ENCODE measurements at regions not wholly inside any gene's neighbourhood (a gene's known extent, or its start where the extent isn't known, plus 50 kb on each side); places are given as distances from the start of the nearest gene placed in this dataset.

GRCh38 chr2:133657591-133657990 is 89.3 kb upstream of the NCKAP5 start:
- DNase-seq (ENCODE audit: extremely low spot score) = no peak
- POLR2A ChIA-PET = no interaction called here
- CTCF ChIA-PET = no interaction called here
- TF ChIP-seq FOXA1 (IDR thresholded peaks at IDR 0.05) = no peak
- TF ChIP-seq BHLHE40 (IDR thresholded peaks at IDR 0.05; ENCODE audit: borderline replicate concordance) = no peak
- TF ChIP-seq HDGF (IDR thresholded peaks at IDR 0.05; ENCODE audit: borderline replicate concordance) = no peak
- no peak for TF ChIP-seq L3MBTL2 (conservative IDR thresholded peaks at IDR 0.05)
- no peak for TF ChIP-seq ARNT (IDR thresholded peaks at IDR 0.05)
- TF ChIP-seq TARDBP (IDR thresholded peaks at IDR 0.05) = no peak
- TF ChIP-seq FOXM1 (IDR thresholded peaks at IDR 0.05; ENCODE audit: borderline replicate concordance) = no peak
- no peak for TF ChIP-seq FOXK2 (IDR thresholded peaks at IDR 0.05)
- TF ChIP-seq ELF4 (IDR thresholded peaks at IDR 0.05) = no peak
- TF ChIP-seq NFRKB (IDR thresholded peaks at IDR 0.05) = no peak
- TF ChIP-seq SUZ12 (IDR thresholded peaks at IDR 0.05) = no peak

- TF ChIP-seq SP1 (IDR thresholded peaks at IDR 0.05) (no peak), ZNF384 (IDR thresholded peaks at IDR 0.05) (no peak), FOXA1 (IDR thresholded peaks at IDR 0.05) (no peak), ELF4 (IDR thresholded peaks at IDR 0.05) (no peak), L3MBTL2 (conservative IDR thresholded peaks at IDR 0.05) (no peak), FOXM1 (IDR thresholded peaks at IDR 0.05; ENCODE audit: borderline replicate concordance) (no peak), LEF1 (IDR thresholded peaks at IDR 0.05; ENCODE audit: borderline replicate concordance) (no peak), PKNOX1 (IDR thresholded peaks at IDR 0.05) (no peak), ARNT (IDR thresholded peaks at IDR 0.05) (no peak)
- CTCF ChIA-PET = no interaction called here
- POLR2A ChIA-PET = no interaction called here
- no peak for DNase-seq (ENCODE audit: extremely low spot score)
Observed at GRCh38 chr2:133658020-133658903, 90.0 kb upstream of the NCKAP5 start.

GRCh38 chr2:133660510-133660909 is 92.2 kb upstream of the NCKAP5 start:
- POLR2A ChIA-PET = no interaction called here
- TF ChIP-seq NFRKB (IDR thresholded peaks at IDR 0.05) = no peak
- no peak for TF ChIP-seq L3MBTL2 (conservative IDR thresholded peaks at IDR 0.05)
- no peak for TF ChIP-seq TARDBP (IDR thresholded peaks at IDR 0.05)
- no peak for TF ChIP-seq ELF4 (IDR thresholded peaks at IDR 0.05)
- TF ChIP-seq ZNF384 (IDR thresholded peaks at IDR 0.05) = no peak
- TF ChIP-seq HDGF (IDR thresholded peaks at IDR 0.05; ENCODE audit: borderline replicate concordance) = no peak
- no peak for TF ChIP-seq CTBP1 (IDR thresholded peaks at IDR 0.05; ENCODE audit: borderline replicate concordance)
- no peak for TF ChIP-seq PKNOX1 (IDR thresholded peaks at IDR 0.05)
- no peak for TF ChIP-seq LEF1 (IDR thresholded peaks at IDR 0.05; ENCODE audit: borderline replicate concordance)
- no peak for TF ChIP-seq SUZ12 (IDR thresholded peaks at IDR 0.05)
- no peak for TF ChIP-seq FOXM1 (IDR thresholded peaks at IDR 0.05; ENCODE audit: borderline replicate concordance)
- no peak for TF ChIP-seq BHLHE40 (IDR thresholded peaks at IDR 0.05; ENCODE audit: borderline replicate concordance)
- no peak for TF ChIP-seq SP1 (IDR thresholded peaks at IDR 0.05)
- TF ChIP-seq FOXK2 (IDR thresholded peaks at IDR 0.05) = no peak
- TF ChIP-seq FOXA1 (IDR thresholded peaks at IDR 0.05) = no peak

GRCh38 chr2:133661392-133661791 is 93.1 kb upstream of the NCKAP5 start:
- POLR2A ChIA-PET = no interaction called here

More at GRCh38 chr2:133660510-133660909, 92.2 kb upstream of the NCKAP5 start:
- no peak for DNase-seq (ENCODE audit: extremely low spot score)
- CTCF ChIA-PET = interaction anchor here (0.6 kb wide), 1 partner anchor 155 kb away, joined by 3 read pairs; no protein-coding TSS in a partner anchor

GRCh38 chr2:133666621-133667020 is 98.4 kb upstream of the NCKAP5 start:
- CTCF ChIA-PET = no interaction called here
- POLR2A ChIA-PET = no interaction called here
- no peak for DNase-seq (ENCODE audit: extremely low spot score)

More at GRCh38 chr2:133661392-133661791, 93.1 kb upstream of the NCKAP5 start:
- no peak for TF ChIP-seq L3MBTL2 (conservative IDR thresholded peaks at IDR 0.05)
- no peak for TF ChIP-seq ZNF384 (IDR thresholded peaks at IDR 0.05)
- TF ChIP-seq SUZ12 (IDR thresholded peaks at IDR 0.05) = no peak
- TF ChIP-seq FOXM1 (IDR thresholded peaks at IDR 0.05; ENCODE audit: borderline replicate concordance) = no peak
- TF ChIP-seq FOXA1 (IDR thresholded peaks at IDR 0.05) = no peak
- TF ChIP-seq PKNOX1 (IDR thresholded peaks at IDR 0.05) = no peak
- TF ChIP-seq BHLHE40 (IDR thresholded peaks at IDR 0.05; ENCODE audit: borderline replicate concordance) = no peak
- no peak for TF ChIP-seq FOXK2 (IDR thresholded peaks at IDR 0.05)
- no peak for TF ChIP-seq SP1 (IDR thresholded peaks at IDR 0.05)
- no peak for TF ChIP-seq ELF4 (IDR thresholded peaks at IDR 0.05)
- TF ChIP-seq LEF1 (IDR thresholded peaks at IDR 0.05; ENCODE audit: borderline replicate concordance) = no peak
- TF ChIP-seq TARDBP (IDR thresholded peaks at IDR 0.05) = no peak
- DNase-seq (ENCODE audit: extremely low spot score) = no peak
- CTCF ChIA-PET = no interaction called here

More at GRCh38 chr2:133666621-133667020, 98.4 kb upstream of the NCKAP5 start:
- no peak for TF ChIP-seq LEF1 (IDR thresholded peaks at IDR 0.05; ENCODE audit: borderline replicate concordance)
- TF ChIP-seq NFRKB (IDR thresholded peaks at IDR 0.05) = no peak
- no peak for TF ChIP-seq L3MBTL2 (conservative IDR thresholded peaks at IDR 0.05)
- no peak for TF ChIP-seq CTBP1 (IDR thresholded peaks at IDR 0.05; ENCODE audit: borderline replicate concordance)
- no peak for TF ChIP-seq ELF4 (IDR thresholded peaks at IDR 0.05)
- no peak for TF ChIP-seq FOXK2 (IDR thresholded peaks at IDR 0.05)
- TF ChIP-seq PKNOX1 (IDR thresholded peaks at IDR 0.05) = no peak
- no peak for TF ChIP-seq ARNT (IDR thresholded peaks at IDR 0.05)
- no peak for TF ChIP-seq FOXA1 (IDR thresholded peaks at IDR 0.05)
- no peak for TF ChIP-seq HDGF (IDR thresholded peaks at IDR 0.05; ENCODE audit: borderline replicate concordance)
- no peak for TF ChIP-seq FOXM1 (IDR thresholded peaks at IDR 0.05; ENCODE audit: borderline replicate concordance)
- no peak for TF ChIP-seq TARDBP (IDR thresholded peaks at IDR 0.05)
- no peak for TF ChIP-seq ZNF384 (IDR thresholded peaks at IDR 0.05)
- TF ChIP-seq SUZ12 (IDR thresholded peaks at IDR 0.05) = no peak
- no peak for TF ChIP-seq BHLHE40 (IDR thresholded peaks at IDR 0.05; ENCODE audit: borderline replicate concordance)
- TF ChIP-seq SP1 (IDR thresholded peaks at IDR 0.05) = no peak
